ENCODE measurements at regions not wholly inside any gene's neighbourhood (a gene's known extent, or its start where the extent isn't known, plus 50 kb on each side); places are given as distances from the start of the nearest gene placed in this dataset.

- Histone ChIP-seq H3K27ac (no peak overlapping the region), H3K9me3 (no peaks in the 10 kb centered on the region), H3K27me3 (replicated peaks in 1 of 7) (no peaks in the 10 kb centered on the region), H3K4me3 (no peak overlapping the region), H3K36me3 (no peaks in the 10 kb centered on the region), H3K4me1 (no peaks in the 10 kb centered on the region)
- WGBS, 5 donors = 40 to 66% (median 61%) methylated on average over 4 of the region's 4 CpGs
- TF ChIP-seq POLR2AphosphoS5 (IDR thresholded peaks at IDR 0.05) (no peak), POLR2A (IDR thresholded peaks at IDR 0.05) (no peak)
- DNase-seq = no peak
- intact Hi-C loops (cut with DNase I; ENCODE audit: low total_unique reads) = no loop called here
Observed at GRCh38 chr1:55826381-55827080, 611.4 kb upstream of the USP24 start.

- Histone ChIP-seq H3K4me1 (no peaks in the 10 kb centered on the region), H3K4me3 (no peak overlapping the region), H3K27ac (no peak overlapping the region), H3K36me3 (no peaks in the 10 kb centered on the region), H3K9me3 (no peaks in the 10 kb centered on the region), H3K27me3 (replicated peaks in 1 of 7) (no peaks in the 10 kb centered on the region)
- TF ChIP-seq POLR2AphosphoS5 (IDR thresholded peaks at IDR 0.05) = no peak
- no peak for TF ChIP-seq CTCF (IDR thresholded peaks at IDR 0.05 in 8 of 11, conservative IDR thresholded peaks at IDR 0.05 in 3 of 11)
- TF ChIP-seq POLR2A (IDR thresholded peaks at IDR 0.05) = no peak
- intact Hi-C loops (cut with DNase I; ENCODE audit: low total_unique reads) = no loop called here
- no peak for DNase-seq
- 66 to 87% (median 79%) methylated on average over 1 of the region's 1 CpG for WGBS, 5 donors
Observed at GRCh38 chr1:55825461-55825860, 610.3 kb upstream of the USP24 start.

GRCh38 chr1:55824251-55824640 lies 609.1 kb upstream of the USP24 start:
- TF ChIP-seq CTCF (IDR thresholded peaks at IDR 0.05 in 8 of 11, conservative IDR thresholded peaks at IDR 0.05 in 3 of 11) = no peak
- H3K27me3 ChIP-seq (replicated peaks in 1 of 7) = no peaks in the 10 kb centered on the region
- intact Hi-C loops (cut with DNase I; ENCODE audit: low total_unique reads) = no loop called here
- no peaks in the 10 kb centered on the region for H3K4me1 ChIP-seq
- DNase-seq = no peak
- H3K4me3 ChIP-seq = no peak overlapping the region
- H3K9me3 ChIP-seq = no peaks in the 10 kb centered on the region
- no peaks in the 10 kb centered on the region for H3K36me3 ChIP-seq
- no peak overlapping the region for H3K27ac ChIP-seq

- DNase-seq = no peak
- H3K27me3 ChIP-seq (replicated peaks in 1 of 7) = no peaks in the 10 kb centered on the region
- no peak for TF ChIP-seq POLR2AphosphoS5 (IDR thresholded peaks at IDR 0.05)
- TF ChIP-seq POLR2A (IDR thresholded peaks at IDR 0.05) = no peak
- TF ChIP-seq CTCF (IDR thresholded peaks at IDR 0.05 in 8 of 11, conservative IDR thresholded peaks at IDR 0.05 in 3 of 11) = no peak
- H3K36me3 ChIP-seq = no peaks in the 10 kb centered on the region
- H3K9me3 ChIP-seq = no peaks in the 10 kb centered on the region
- WGBS, 5 donors = 73 to 94% (median 83%) methylated on average over 6 of the region's 6 CpGs
- H3K4me3 ChIP-seq = no peak overlapping the region
- H3K27ac ChIP-seq = no peak overlapping the region
- no peaks in the 10 kb centered on the region for H3K4me1 ChIP-seq
- intact Hi-C loops (cut with DNase I; ENCODE audit: low total_unique reads) = no loop called here
Observed at GRCh38 chr1:55823541-55824250, 608.5 kb upstream of the USP24 start.
